ENCODE measurements at regions not wholly inside any gene's neighbourhood (a gene's known extent, or its start where the extent isn't known, plus 50 kb on each side); places are given as distances from the start of the nearest gene placed in this dataset.

DNA sequence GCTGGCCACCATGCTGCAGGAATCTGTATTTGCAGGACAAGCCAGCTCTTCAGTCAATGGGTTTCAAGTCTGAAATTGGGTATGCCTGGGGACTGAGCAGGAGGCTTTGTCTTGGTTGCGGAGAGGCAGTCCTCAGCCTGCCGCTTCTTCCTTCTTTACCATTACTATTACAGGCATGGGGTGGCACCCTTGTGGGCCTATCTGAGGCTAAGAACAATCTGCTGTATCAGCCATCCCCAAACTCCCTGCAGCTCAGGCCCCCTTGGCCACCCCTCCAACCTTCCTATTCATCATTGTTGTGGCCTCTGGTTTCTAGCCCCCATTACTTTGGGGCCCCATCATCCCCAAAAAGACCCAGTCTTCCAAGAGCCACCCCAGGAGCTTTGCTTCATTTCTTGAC is 289.2 kb upstream of the FOXQ1 start:
- ATAC-seq (no peak), DNase-seq (no peak)
- Mint-ChIP-seq H3K4me3 (no peak overlapping the region), H3K27ac (no peak overlapping the region), H3K9me3 (ENCODE audit: low read depth) (peaks cover 3% of the 10 kb centered on the region), H3K4me1 (no peaks in the 10 kb centered on the region), H3K27me3 (peaks cover 10% of the 10 kb centered on the region), H3K36me3 (ENCODE audit: low read depth) (no peaks in the 10 kb centered on the region)
- intact Hi-C loops (cut with DNase I, micrococcal nuclease): no loop called here
- ChIA-PET POLR2A (no interaction called here), CTCF (interaction anchor here (0.6 to 0.8 kb wide), 2 partner anchors 22 to 437 kb away, joined by 3 read pairs; no protein-coding TSS in a partner anchor)

DNA sequence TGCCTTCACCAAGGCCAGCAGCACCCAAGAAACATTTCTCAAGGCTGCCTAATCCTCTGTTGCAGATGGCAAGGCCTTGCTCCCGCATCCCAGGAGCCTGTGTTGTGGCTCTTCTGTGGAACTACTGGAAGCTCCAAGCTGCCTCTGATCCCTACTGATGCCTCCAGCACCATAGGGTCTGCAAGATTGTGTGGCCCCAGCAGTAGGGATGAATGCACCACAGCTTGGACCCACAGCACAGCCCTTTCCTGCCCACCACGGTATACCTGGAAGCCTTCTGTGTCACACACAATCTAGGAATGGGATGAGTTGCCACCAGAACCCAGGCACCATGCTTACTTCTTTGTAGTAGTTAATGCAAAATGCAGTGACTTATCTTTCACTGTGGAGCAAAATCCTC is 291.1 kb upstream of the FOXQ1 start:
- Mint-ChIP-seq H3K27me3 (peaks cover 8% of the 10 kb centered on the region), H3K9me3 (ENCODE audit: low read depth) (peaks cover 3% of the 10 kb centered on the region), H3K36me3 (ENCODE audit: low read depth) (no peaks in the 10 kb centered on the region), H3K4me3 (no peak overlapping the region), H3K27ac (no peak overlapping the region), H3K4me1 (no peaks in the 10 kb centered on the region)
- intact Hi-C loops (cut with DNase I, micrococcal nuclease): no loop called here
- DNase-seq (no peak), ATAC-seq (no peak)
- ChIA-PET POLR2A (no interaction called here), CTCF (no interaction called here)

- H3K36me3 Mint-ChIP-seq (ENCODE audit: low read depth): no peaks in the 10 kb centered on the region
These were observed 291.8 kb upstream of the FOXQ1 start for GRCh38 chr6:1020133-1020532.

GRCh38 chr6:1018041-1018440 is 293.9 kb upstream of the FOXQ1 start:
- H3K4me3 Mint-ChIP-seq: no peak overlapping the region
- no peaks in the 10 kb centered on the region for H3K36me3 Mint-ChIP-seq (ENCODE audit: low read depth)
- no peak for ATAC-seq
- H3K27ac Mint-ChIP-seq: no peak overlapping the region
- H3K9me3 Mint-ChIP-seq (ENCODE audit: low read depth): peaks cover 7% of the 10 kb centered on the region
- POLR2A ChIA-PET: no interaction called here
- peaks cover 12% of the 10 kb centered on the region for H3K27me3 Mint-ChIP-seq
- intact Hi-C loops (cut with DNase I, micrococcal nuclease): no loop called here
- CTCF ChIA-PET: interaction anchor here (0.7 to 0.9 kb wide), 2 partner anchors 21 to 868 kb away, joined by 3 to 4 read pairs; no protein-coding TSS in a partner anchor
- no peaks in the 10 kb centered on the region for H3K4me1 Mint-ChIP-seq
- DNase-seq: no peak

More at GRCh38 chr6:1020133-1020532, 291.8 kb upstream of the FOXQ1 start:
- Mint-ChIP-seq H3K9me3 (ENCODE audit: low read depth) (peaks cover 3% of the 10 kb centered on the region), H3K27me3 (peaks cover 8% of the 10 kb centered on the region), H3K4me3 (no peak overlapping the region), H3K27ac (no peak overlapping the region), H3K4me1 (no peaks in the 10 kb centered on the region)
- ATAC-seq (no peak), DNase-seq (no peak)
- ChIA-PET CTCF (no interaction called here), POLR2A (no interaction called here)
- intact Hi-C loops (cut with DNase I, micrococcal nuclease): no loop called here

DNA sequence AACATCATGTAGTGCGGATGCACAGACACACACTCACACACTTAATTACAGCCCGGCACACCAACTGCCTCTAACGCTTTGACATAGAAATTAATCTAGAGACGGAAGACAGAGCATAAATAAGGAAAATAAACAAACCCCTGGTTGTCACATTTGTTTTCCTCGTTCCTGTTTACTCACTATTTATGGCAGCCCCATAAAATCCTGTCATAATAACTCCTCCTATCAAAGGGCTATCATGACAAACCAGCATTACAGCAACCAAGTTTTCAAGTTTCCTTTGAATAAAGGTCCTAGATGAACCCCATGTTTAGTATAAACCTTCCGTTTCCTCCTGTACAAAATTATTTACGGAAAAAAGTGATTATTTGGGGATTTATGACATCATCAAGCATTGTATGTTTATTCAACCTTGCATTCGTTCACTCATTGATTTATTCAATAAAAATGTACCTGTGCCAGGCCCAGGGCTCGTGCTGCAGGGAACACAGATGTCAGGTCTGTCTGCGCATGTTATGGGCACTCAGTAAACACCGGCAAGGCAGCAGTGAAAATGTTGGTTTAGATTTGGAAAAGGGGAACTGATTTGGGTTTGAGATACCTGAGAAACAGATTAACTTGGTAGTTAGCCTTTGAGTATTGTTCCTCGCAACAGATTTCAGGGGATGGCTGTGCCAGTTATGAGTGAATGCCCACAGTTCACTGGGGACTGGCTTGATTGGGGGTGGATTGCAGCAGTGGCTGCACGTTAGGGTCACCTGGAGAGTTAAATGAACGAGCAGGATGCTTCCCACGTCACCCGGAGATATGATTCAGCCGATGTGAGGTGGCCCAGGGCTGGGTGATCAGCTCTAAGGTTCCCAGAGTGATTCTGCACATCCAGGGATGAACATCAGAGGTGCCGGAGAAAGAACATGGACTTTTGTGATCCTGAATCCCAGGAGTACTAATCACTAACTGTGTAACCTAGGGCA is 295.3 kb upstream of the FOXQ1 start:
- peaks cover 15% of the 10 kb centered on the region for H3K27me3 Mint-ChIP-seq
- CTCF ChIA-PET: no interaction called here
- ATAC-seq (no peak), DNase-seq (no peak)
- H3K4me3 Mint-ChIP-seq: no peak overlapping the region
- H3K36me3 Mint-ChIP-seq (ENCODE audit: low read depth): no peaks in the 10 kb centered on the region
- no peak overlapping the region for H3K27ac Mint-ChIP-seq
- H3K9me3 Mint-ChIP-seq (ENCODE audit: low read depth): peaks cover 5% of the 10 kb centered on the region
- POLR2A ChIA-PET: no interaction called here
- intact Hi-C loops (cut with DNase I, micrococcal nuclease): no loop called here
- no peaks in the 10 kb centered on the region for H3K4me1 Mint-ChIP-seq

DNA sequence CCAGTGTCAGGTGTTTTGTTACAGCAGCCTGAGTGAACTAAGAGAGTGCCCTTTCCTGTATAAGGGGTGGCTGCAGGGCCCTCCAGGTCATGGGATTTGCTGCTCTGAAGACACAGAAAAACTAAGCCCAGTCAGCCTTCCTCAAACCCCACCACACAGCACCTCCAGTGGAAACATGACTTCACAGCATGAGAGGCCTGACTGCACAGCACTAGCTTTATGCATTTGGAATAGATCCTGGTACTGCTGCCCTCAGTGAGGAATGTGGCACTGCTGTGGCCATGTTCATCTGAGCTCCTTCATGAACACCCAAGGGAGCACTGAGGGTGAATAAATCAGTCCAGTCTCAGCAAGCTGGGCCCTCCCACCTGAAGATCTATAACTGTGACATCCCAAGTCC is 296.1 kb upstream of the FOXQ1 start:
- intact Hi-C loops (cut with DNase I, micrococcal nuclease): no loop called here
- Mint-ChIP-seq H3K36me3 (ENCODE audit: low read depth) (no peaks in the 10 kb centered on the region), H3K27me3 (peaks cover 16% of the 10 kb centered on the region), H3K4me3 (no peak overlapping the region), H3K4me1 (no peaks in the 10 kb centered on the region), H3K27ac (no peak overlapping the region), H3K9me3 (ENCODE audit: low read depth) (peaks cover 4% of the 10 kb centered on the region)
- no peak for DNase-seq
- ChIA-PET CTCF (no interaction called here), POLR2A (no interaction called here)
- no peak for ATAC-seq

- POLR2A ChIA-PET: no interaction called here
- Mint-ChIP-seq H3K27ac (no peak overlapping the region), H3K4me1 (no peaks in the 10 kb centered on the region), H3K4me3 (no peak overlapping the region), H3K27me3 (peaks cover 18% of the 10 kb centered on the region), H3K9me3 (ENCODE audit: low read depth) (peaks cover 4% of the 10 kb centered on the region), H3K36me3 (ENCODE audit: low read depth) (no peaks in the 10 kb centered on the region)
- intact Hi-C loops (cut with DNase I, micrococcal nuclease): no loop called here
- CTCF ChIA-PET: no interaction called here
- DNase-seq: no peak
- ATAC-seq: no peak
These were observed 297.5 kb upstream of the FOXQ1 start for GRCh38 chr6:1014431-1014807.

- H3K4me1 Mint-ChIP-seq: no peaks in the 10 kb centered on the region
- no peak overlapping the region for H3K27ac Mint-ChIP-seq
- no peaks in the 10 kb centered on the region for H3K36me3 Mint-ChIP-seq (ENCODE audit: low read depth)
- no peak for ATAC-seq
- H3K4me3 Mint-ChIP-seq: no peak overlapping the region
- DNase-seq: no peak
- ChIA-PET POLR2A (no interaction called here), CTCF (interaction anchor here (0.7 kb wide), 1 partner anchor 12 kb away, joined by 5 read pairs; no protein-coding TSS in a partner anchor)
- H3K9me3 Mint-ChIP-seq (ENCODE audit: low read depth): peaks cover 4% of the 10 kb centered on the region
- H3K27me3 Mint-ChIP-seq: peaks cover 18% of the 10 kb centered on the region
- intact Hi-C loops (cut with DNase I, micrococcal nuclease): no loop called here
These were observed 298.1 kb upstream of the FOXQ1 start for GRCh38 chr6:1013656-1014430.

- peaks cover 24% of the 10 kb centered on the region for H3K27me3 Mint-ChIP-seq
- POLR2A ChIA-PET: no interaction called here
- peaks cover 2% of the 10 kb centered on the region for H3K9me3 Mint-ChIP-seq (ENCODE audit: low read depth)
- CTCF ChIA-PET: no interaction called here
- no peak overlapping the region for H3K27ac Mint-ChIP-seq
- H3K4me3 Mint-ChIP-seq: no peak overlapping the region
- ATAC-seq (no peak), DNase-seq (no peak)
- no peaks in the 10 kb centered on the region for H3K4me1 Mint-ChIP-seq
- intact Hi-C loops (cut with DNase I, micrococcal nuclease): no loop called here
- no peaks in the 10 kb centered on the region for H3K36me3 Mint-ChIP-seq (ENCODE audit: low read depth)
These were observed 302.8 kb upstream of the FOXQ1 start for GRCh38 chr6:1009103-1009502.

DNA sequence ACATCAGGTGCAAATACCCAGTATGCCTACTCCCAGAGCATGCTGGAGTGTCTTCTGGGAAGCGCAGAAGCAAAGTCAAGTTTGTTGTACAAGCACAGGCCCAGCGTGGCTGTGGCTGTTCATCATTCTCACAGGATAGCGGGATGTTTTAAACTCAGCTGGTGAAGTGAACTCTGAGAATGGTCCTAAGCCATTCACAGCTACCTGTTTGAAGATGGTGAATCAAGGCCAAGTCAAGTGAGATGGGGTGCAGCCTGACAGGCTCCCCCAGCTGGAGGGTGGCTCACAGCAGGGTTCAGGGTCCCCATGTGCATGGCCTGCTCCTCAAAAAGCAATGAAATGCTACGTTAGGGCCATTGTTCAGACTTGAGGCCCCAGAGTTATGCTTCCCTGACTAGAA is 304.7 kb upstream of the FOXQ1 start:
- intact Hi-C loops (cut with DNase I, micrococcal nuclease): no loop called here
- H3K27me3 Mint-ChIP-seq: peaks cover 15% of the 10 kb centered on the region
- ChIA-PET CTCF (no interaction called here), POLR2A (no interaction called here)
- no peaks in the 10 kb centered on the region for H3K4me1 Mint-ChIP-seq
- no peak for ATAC-seq
- H3K36me3 Mint-ChIP-seq (ENCODE audit: low read depth): no peaks in the 10 kb centered on the region
- no peak for DNase-seq
- no peak overlapping the region for H3K27ac Mint-ChIP-seq
- no peak overlapping the region for H3K4me3 Mint-ChIP-seq
- H3K9me3 Mint-ChIP-seq (ENCODE audit: low read depth): no peaks in the 10 kb centered on the region

DNA sequence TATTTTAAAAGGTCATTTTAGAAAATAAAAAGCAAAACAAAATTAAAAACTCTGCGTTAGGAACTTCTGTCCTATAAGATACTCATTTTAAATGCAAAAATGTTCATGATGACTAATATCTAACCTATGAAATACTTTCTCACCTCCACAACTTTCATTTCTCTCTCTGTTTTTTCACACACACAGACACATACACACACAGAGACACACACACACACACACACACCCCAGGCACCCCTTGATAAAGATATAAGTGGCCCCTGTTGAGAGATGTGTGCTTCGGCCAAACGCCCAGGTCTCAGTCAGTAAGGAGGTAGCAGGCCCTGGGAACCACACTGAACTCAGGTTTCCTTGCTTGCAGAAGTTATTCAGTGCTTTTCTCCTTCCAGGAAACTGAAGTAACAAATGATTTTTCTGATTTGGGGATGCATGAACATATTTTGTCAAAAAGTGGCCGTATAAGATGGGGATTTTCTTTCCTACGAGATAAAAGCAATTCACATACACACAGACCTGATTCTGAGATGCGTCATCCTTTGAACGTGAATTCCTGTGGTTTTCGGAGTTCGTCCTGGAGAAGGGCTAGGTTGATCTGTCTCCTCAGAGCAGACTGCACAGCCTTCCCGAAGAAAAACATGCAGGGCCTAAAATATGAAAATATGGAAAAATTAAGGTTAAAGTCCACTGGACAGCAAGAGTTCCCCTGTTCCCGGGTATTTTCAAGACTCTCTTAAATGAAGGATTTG is 306.8 kb upstream of the FOXQ1 start:
- intact Hi-C loops (cut with DNase I, micrococcal nuclease): no loop called here
- ATAC-seq (no peak), DNase-seq (no peak)
- H3K4me1 Mint-ChIP-seq: no peaks in the 10 kb centered on the region
- peaks cover 11% of the 10 kb centered on the region for H3K27me3 Mint-ChIP-seq
- no peak overlapping the region for H3K27ac Mint-ChIP-seq
- ChIA-PET CTCF (no interaction called here), POLR2A (no interaction called here)
- H3K4me3 Mint-ChIP-seq: no peak overlapping the region
- H3K36me3 Mint-ChIP-seq (ENCODE audit: low read depth): no peaks in the 10 kb centered on the region
- no peaks in the 10 kb centered on the region for H3K9me3 Mint-ChIP-seq (ENCODE audit: low read depth)

Measured in activated CD4-positive, alpha-beta T cell treated with anti-CD3 and anti-CD28 coated beads for 36 hours (primary cell).